Heart left ventricle (tissue), 16 donors: ENCODE measurements at regions not wholly inside any gene's neighbourhood (a gene's known extent, or its start where the extent isn't known, plus 50 kb on each side); places are given as distances from the start of the nearest gene placed in this dataset.

ENCODE experiments used
- ATAC-seq, 4 donors: fragments of 200-7000 bp; cut with Tn5 transposase; one replicate each; pipeline ENCODE4 v1.9.1; 2020 to 2022; ENCODE audit warnings: moderate library complexity in 4 of 4, mild to moderate bottlenecking in 3 of 4, moderate number of reproducible peaks in 1 of 4
- DNase-seq, 5 donors: peaks; one replicate each; pipeline ENCODE4 v3.0.0-alpha.2; 2020
- H3K27ac ChIP-seq, 12 donors: fragments of 200-600 bp; sonication (generic) in 4 of 12; one replicate each; pipeline versions ENCODE4 v1.5.0 to v1.8.0; 2016 to 2022; ENCODE audit warnings: mild to moderate bottlenecking in 2 of 12
- H3K27me3 ChIP-seq, 9 donors: fragments of 200-600 bp; sonication (generic) in 2 of 9; one replicate each; pipeline versions ENCODE4 v1.5.1 to v1.8.0; 2016 to 2022; ENCODE audit warnings: mild to moderate bottlenecking in 3 of 9
- H3K36me3 ChIP-seq, 9 donors: fragments of 200-600 bp; sonication (generic) in 2 of 9; one replicate each; pipeline versions ENCODE4 v1.5.0 to v1.8.0; 2018 to 2022; ENCODE audit warnings: mild to moderate bottlenecking in 2 of 9
- H3K4me1 ChIP-seq, 12 donors: fragments of 200-600 bp; sonication (generic) in 4 of 12; one replicate each; pipeline versions ENCODE4 v1.5.0 to v1.8.0; 2016 to 2022; ENCODE audit warnings: mild to moderate bottlenecking in 3 of 12
- H3K4me3 ChIP-seq, 12 donors: fragments of 200-600 bp; sonication (generic) in 4 of 12; one replicate each; pipeline versions ENCODE4 v1.5.0 to v1.8.0; 2017 to 2022; ENCODE audit warnings: mild to moderate bottlenecking in 9 of 12, moderate library complexity in 4 of 12
- H3K9me3 ChIP-seq, 12 donors: fragments of 200-600 bp; sonication (generic) in 4 of 12; one replicate each; pipeline versions ENCODE4 v1.5.0 to v1.8.0; 2016 to 2022; ENCODE audit warnings: mild to moderate bottlenecking in 1 of 12
- CTCF ChIP-seq, 12 donors: fragments of 200-600 bp; sonication (generic) in 4 of 12; IDR thresholded peaks; one replicate each; pipeline versions ENCODE4 v1.5.0 to v1.8.0; 2018 to 2022; ENCODE audit warnings: antibody characterized with exemption in 12 of 12, mild to moderate bottlenecking in 5 of 12
- POLR2A ChIP-seq, 2 donors: fragments of 450-650 bp; IDR thresholded peaks; one replicate each; pipeline ENCODE4 v1.6.1; 2017; ENCODE audit warnings: antibody characterized with exemption in 2 of 2, mild to moderate bottlenecking in 2 of 2, moderate library complexity in 2 of 2
- WGBS, 4 donors: extraction: QIAGEN DNeasy Blood & Tissue Kit in 2 of 4; methylation state at CpG; one replicate each; pipeline versions ENCODE4 v1.1.5 to v1.1.7; 2013 to 2018; 5-methylcytosine and 5-hydroxymethylcytosine counted together
- intact Hi-C, 10 donors: fragments of 100-400 bp; cut with DNase I; formaldehyde crosslinking; loops; one replicate each; pipeline versions ENCODE4 v1.11.1 to v1.14.2; 2022
- donor health status: ischemic (EF 13 %, LVEDD 7.1; RV severe dilation, severe dysfunction).
- donor health status: healthy with polysubstance abuse.
- donor health status: DM: no; HTN: yes; CAD: no.
- donor health status: DM: no; HTN: no; CAD: no.
- donor health status: ischemic (EF 25% LVEDD 6.9; RV normal size, moderate dysfunction).
- donor health status: ischemic (EF 25% LVEDD 5.7; RV mildly dilated, moderate dysfunction).
- donor health status: healthy.
- donor health status: DM: yes; HTN: yes; CAD: no.
- donor health status: ischemic (EF 35%, LVEDD 5.7; RV mildly dilated, moderate dysfunction).
- donor health status: nonischemic (EF 11% LVEDD 7.7; RV severe dilation, severe dysfunction).
- donor health status: DM: yes; HTN: yes; CAD: no.
- donor health status: PGD.
- donor health status: ischemic (EF 29% LVEDD 5.4; RV normal size, mild dysfunction).
- donor health status: nonischemic (EF 23%, LVEDD 6.1; RV moderate dilation, normal function).

DNA sequence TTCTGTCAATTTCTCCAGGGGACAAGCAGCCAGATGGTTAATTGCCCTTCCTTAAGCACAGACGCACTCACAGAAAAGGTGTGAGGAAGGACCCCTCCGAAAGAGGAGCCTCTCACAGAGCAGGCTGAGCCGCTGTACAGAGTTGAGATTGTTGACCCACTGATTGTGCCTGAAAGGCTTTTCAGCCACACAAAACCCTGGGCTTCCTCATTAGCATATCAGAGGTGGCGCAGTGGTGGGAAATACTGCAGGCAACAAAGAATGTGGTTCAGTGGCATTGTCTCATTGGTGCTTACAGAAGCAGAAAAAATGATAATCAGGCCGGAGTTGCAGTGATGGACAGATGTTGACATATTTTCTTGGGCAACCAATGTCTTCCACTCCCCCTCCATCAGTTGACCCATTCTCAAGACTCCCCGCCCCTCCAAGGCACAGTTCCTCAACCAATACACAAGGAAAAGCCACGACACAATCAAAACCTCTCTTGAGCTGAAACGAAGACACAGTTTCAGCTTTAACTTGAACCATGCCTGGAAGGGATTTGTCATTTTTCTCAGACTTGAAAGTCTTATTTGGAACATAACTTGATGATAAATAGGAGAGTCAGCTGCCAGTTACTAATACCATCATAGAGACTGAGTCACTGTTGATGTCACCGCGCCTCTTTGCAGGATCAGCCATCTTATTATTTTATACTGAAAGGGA lies 53.1 kb downstream of the ATXN3L start:
- ATAC-seq (no peak), DNase-seq (no peak)
- Histone ChIP-seq H3K27ac (no peak overlapping the region), H3K4me1 (no peaks in the 10 kb centered on the region), H3K9me3 (no peaks in the 10 kb centered on the region), H3K27me3 (peaks cover 0 to 11% (median 0%) of the 10 kb centered on the region in 9 donors), H3K4me3 (no peak overlapping the region), H3K36me3 (no peaks in the 10 kb centered on the region)
- intact Hi-C loops = no loop called here
- TF ChIP-seq CTCF (IDR thresholded peaks at IDR 0.05) = no peak
- no peak for TF ChIP-seq POLR2A (IDR thresholded peaks at IDR 0.05)
- 84 to 95% (median 93%) methylated on average over 10 of the region's 10 CpGs for WGBS, 4 donors

DNA sequence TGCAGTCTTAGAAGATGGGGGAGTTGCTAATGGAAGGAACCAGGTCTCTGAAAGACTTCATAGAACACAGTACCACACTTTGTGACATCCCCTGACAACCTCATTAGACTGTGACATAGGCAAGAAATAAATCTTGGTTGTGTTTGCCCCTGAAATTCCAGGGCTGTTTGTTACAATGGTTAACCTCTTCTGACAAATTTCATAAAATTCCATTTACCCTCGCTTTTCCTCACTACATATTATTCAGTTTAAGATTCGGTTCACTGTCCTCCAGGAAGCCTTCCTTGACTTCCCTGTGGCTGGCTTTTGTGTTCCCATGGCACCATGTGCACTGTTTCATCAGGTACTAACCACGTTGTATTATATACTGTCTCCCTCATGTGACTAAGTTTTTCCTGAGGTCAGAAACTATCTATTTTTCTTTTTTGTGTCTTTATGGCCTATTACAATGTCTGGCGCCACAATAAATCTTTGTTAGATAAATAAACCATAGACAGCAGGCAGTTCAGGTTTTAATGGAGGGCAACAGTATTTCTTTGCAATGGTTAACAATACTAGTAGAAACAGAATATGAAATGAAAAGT lies 54.2 kb downstream of the ATXN3L start:
- no peak overlapping the region for H3K27ac ChIP-seq
- intact Hi-C loops = no loop called here
- H3K9me3 ChIP-seq = no peaks in the 10 kb centered on the region
- H3K36me3 ChIP-seq = no peaks in the 10 kb centered on the region
- no peak for TF ChIP-seq CTCF (IDR thresholded peaks at IDR 0.05)
- no peak for TF ChIP-seq POLR2A (IDR thresholded peaks at IDR 0.05)
- no peak for DNase-seq
- no peaks in the 10 kb centered on the region for H3K4me1 ChIP-seq
- peaks cover 0 to 11% (median 0%) of the 10 kb centered on the region in 9 donors for H3K27me3 ChIP-seq
- no peak for ATAC-seq
- no peak overlapping the region for H3K4me3 ChIP-seq
- 80 to 97% (median 88%) methylated on average over 4 of the region's 4 CpGs for WGBS, 4 donors

DNA sequence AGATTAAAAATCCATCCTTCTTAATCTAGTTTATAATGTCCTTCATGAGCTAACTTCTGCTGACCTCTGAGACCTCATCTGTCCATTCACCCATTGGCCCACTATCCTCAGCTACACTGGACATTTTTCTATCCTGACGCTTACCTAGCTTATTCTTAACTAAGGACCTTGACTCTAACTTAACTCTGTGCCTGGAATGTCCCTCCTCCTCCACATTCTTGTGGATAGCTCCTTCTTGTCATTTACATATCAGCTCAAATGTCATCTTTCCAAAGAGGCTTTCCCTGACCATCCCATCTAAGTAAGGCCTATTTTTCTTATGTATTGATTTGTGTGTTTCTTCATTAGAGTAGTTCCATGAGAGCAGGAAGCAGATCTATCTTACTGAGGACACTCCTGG lies 54.7 kb downstream of the ATXN3L start:
- DNase-seq (no peak), ATAC-seq (no peak)
- Histone ChIP-seq H3K9me3 (no peaks in the 10 kb centered on the region), H3K4me1 (no peaks in the 10 kb centered on the region), H3K27me3 (peaks cover 0 to 11% (median 0%) of the 10 kb centered on the region in 9 donors), H3K4me3 (no peak overlapping the region), H3K27ac (no peak overlapping the region), H3K36me3 (no peaks in the 10 kb centered on the region)
- WGBS, 4 donors = 70 to 94% (median 88%) methylated on average over 1 of the region's 1 CpG
- intact Hi-C loops = no loop called here
- no peak for TF ChIP-seq CTCF (IDR thresholded peaks at IDR 0.05)
- no peak for TF ChIP-seq POLR2A (IDR thresholded peaks at IDR 0.05)

DNA sequence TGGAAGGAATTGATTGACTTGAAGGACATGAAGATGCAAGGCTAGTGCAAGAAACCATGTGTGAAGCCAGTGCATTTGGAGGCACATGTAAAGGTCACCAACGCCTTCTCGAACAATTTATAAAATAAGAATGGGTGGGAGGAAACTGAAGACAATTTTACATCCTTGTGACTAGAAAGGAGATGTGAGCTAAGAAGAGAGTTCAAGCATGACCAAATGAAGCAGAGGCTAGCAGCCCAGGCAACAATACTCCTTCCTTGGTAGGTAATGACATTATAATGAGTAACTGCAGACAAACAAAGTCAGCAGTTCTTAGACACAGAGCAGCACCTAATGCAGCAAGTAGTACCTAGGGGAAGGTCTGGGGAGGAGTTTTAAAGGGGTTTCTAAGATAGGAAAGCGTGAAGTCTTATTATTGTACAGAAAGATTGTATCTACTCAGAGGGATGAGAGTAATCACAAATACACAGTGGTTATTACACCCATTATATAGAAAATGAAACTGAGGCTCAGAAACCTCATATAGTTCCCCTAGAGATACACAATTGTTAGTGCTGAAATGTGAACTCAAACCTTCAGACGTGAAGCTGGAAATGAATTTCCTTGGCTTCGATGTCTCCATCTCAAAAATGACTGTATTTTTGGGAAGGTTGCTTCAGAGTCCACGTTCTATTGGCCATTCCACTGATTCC lies 56.1 kb downstream of the ATXN3L start:
- intact Hi-C loops = no loop called here
- ATAC-seq = no peak
- Histone ChIP-seq H3K27me3 (peaks cover 0 to 17% (median 0%) of the 10 kb centered on the region in 9 donors), H3K9me3 (no peaks in the 10 kb centered on the region), H3K4me3 (no peak overlapping the region), H3K27ac (no peak overlapping the region), H3K4me1 (no peaks in the 10 kb centered on the region), H3K36me3 (no peaks in the 10 kb centered on the region)
- 89 to 97% (median 91%) methylated on average over 6 of the region's 6 CpGs for WGBS, 4 donors
- DNase-seq = no peak
- TF ChIP-seq CTCF (IDR thresholded peaks at IDR 0.05) (no peak), POLR2A (IDR thresholded peaks at IDR 0.05) (no peak)
